ENCODE measurements at regions not wholly inside any gene's neighbourhood (a gene's known extent, or its start where the extent isn't known, plus 50 kb on each side); places are given as distances from the start of the nearest gene placed in this dataset.

GRCh38 chr2:238985041-238985729 lies 137.3 kb downstream of the TWIST2 start:
- TF ChIP-seq, protein P1, sequence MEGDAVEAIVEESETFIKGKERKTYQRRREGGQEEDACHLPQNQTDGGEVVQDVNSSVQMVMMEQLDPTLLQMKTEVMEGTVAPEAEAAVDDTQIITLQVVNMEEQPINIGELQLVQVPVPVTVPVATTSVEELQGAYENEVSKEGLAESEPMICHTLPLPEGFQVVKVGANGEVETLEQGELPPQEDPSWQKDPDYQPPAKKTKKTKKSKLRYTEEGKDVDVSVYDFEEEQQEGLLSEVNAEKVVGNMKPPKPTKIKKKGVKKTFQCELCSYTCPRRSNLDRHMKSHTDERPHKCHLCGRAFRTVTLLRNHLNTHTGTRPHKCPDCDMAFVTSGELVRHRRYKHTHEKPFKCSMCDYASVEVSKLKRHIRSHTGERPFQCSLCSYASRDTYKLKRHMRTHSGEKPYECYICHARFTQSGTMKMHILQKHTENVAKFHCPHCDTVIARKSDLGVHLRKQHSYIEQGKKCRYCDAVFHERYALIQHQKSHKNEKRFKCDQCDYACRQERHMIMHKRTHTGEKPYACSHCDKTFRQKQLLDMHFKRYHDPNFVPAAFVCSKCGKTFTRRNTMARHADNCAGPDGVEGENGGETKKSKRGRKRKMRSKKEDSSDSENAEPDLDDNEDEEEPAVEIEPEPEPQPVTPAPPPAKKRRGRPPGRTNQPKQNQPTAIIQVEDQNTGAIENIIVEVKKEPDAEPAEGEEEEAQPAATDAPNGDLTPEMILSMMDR (IDR thresholded peaks at IDR 0.05): no peak
- H3K4me3 ChIP-seq (replicated peaks in 1 of 3; ENCODE audit: low read depth in 2 of 3, low read length in 3 of 3): no peak overlapping the region
- H3K27ac Mint-ChIP-seq: no peak overlapping the region
- no peak for DNase-seq
- no peaks in the 10 kb centered on the region for H3K36me3 Mint-ChIP-seq
- H4K20me1 ChIP-seq (ENCODE audit: insufficient read depth, low read length): no peaks in the 10 kb centered on the region
- no peak overlapping the region for H3K27ac ChIP-seq (ENCODE audit: low read depth in 1 of 2, low read length in 2 of 2)
- peaks cover 2 to 11% (median 9%) of the 10 kb centered on the region in 3 donors for H3K27me3 Mint-ChIP-seq (ENCODE audit: low read depth in 3 of 3)
- peaks cover 0 to 4% (median 0%) of the 10 kb centered on the region in 7 donors for H3K9me3 Mint-ChIP-seq
- whole genome bisulfite sequencing (ENCODE audit: insufficient coverage): 95% methylated on average over 15 of the region's 22 CpGs
- no peaks in the 10 kb centered on the region for H3K9me3 ChIP-seq (replicated peaks in 1 of 2; ENCODE audit: control insufficient read depth in 1 of 2, insufficient read depth in 1 of 2, low read length in 2 of 2)
- H2AFZ ChIP-seq (ENCODE audit: insufficient read depth, low read depth, low read length, poor library complexity, severe bottlenecking): no peak overlapping the region
- no peaks in the 10 kb centered on the region for H3K27me3 ChIP-seq (ENCODE audit: control insufficient read depth in 2 of 2, insufficient read depth in 2 of 2, low read length in 2 of 2)
- H3K9ac ChIP-seq (ENCODE audit: insufficient read depth, low read length, poor library complexity, severe bottlenecking): no peak overlapping the region
- intact Hi-C loops (cut with micrococcal nuclease): no loop called here
- no peak overlapping the region for H3K4me2 ChIP-seq (replicated peaks; ENCODE audit: extremely low read depth, low read length, poor library complexity, severe bottlenecking)
- no peak overlapping the region for H3K4me3 Mint-ChIP-seq
- no peaks in the 10 kb centered on the region for H3K79me2 ChIP-seq (ENCODE audit: insufficient read depth, low read length)
- no peaks in the 10 kb centered on the region for H3K36me3 ChIP-seq (replicated peaks in 1 of 2; ENCODE audit: control insufficient read depth in 1 of 2, insufficient read depth in 2 of 2, low read length in 2 of 2)
- H3K4me1 Mint-ChIP-seq: no peaks in the 10 kb centered on the region
- H3K4me1 ChIP-seq (ENCODE audit: control insufficient read depth in 1 of 2, insufficient read depth in 2 of 2, low read length in 2 of 2): no peaks in the 10 kb centered on the region

DNA sequence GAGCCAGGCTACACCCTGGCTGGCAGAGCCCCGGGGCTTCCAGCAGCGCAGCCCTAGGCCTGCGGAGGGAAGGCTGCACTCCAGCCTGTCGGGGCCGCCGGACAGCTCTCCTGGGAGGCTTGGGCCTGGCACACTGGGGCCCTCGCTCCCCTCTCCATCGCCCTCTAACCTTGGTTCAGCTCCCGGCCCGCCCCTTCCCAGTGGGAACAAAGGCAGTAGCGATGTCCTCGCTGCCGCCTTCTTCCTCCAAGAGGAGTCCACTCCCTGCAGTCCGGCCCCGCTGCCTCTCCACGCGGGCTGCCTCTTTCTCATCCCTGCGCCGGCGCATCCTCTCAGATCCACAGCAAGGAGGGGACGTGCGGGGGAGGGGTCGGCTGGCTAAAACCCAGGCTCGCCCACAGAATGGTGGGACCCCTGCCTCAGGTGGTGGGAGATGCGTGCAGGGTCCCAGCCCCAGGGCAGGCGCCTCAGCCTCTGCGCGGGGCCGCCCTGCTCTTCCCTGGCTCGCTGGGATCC lies 138.1 kb downstream of the TWIST2 start:
- TF ChIP-seq, protein P1 (IDR thresholded peaks at IDR 0.05): no peak
- no peak overlapping the region for H3K9ac ChIP-seq (ENCODE audit: insufficient read depth, low read length, poor library complexity, severe bottlenecking)
- Mint-ChIP-seq H3K27me3 (ENCODE audit: low read depth in 3 of 3) (peaks cover 2 to 11% (median 9%) of the 10 kb centered on the region in 3 donors), H3K9me3 (peaks cover 0 to 3% (median under 1%) of the 10 kb centered on the region in 7 donors), H3K4me3 (no peak overlapping the region), H3K36me3 (no peaks in the 10 kb centered on the region), H3K4me1 (no peaks in the 10 kb centered on the region), H3K27ac (no peak overlapping the region)
- H3K4me2 ChIP-seq (replicated peaks; ENCODE audit: extremely low read depth, low read length, poor library complexity, severe bottlenecking): no peak overlapping the region
- DNase-seq: no peak
- H4K20me1 ChIP-seq (ENCODE audit: insufficient read depth, low read length): no peaks in the 10 kb centered on the region
- no peaks in the 10 kb centered on the region for H3K27me3 ChIP-seq (ENCODE audit: control insufficient read depth in 2 of 2, insufficient read depth in 2 of 2, low read length in 2 of 2)
- H2AFZ ChIP-seq (ENCODE audit: insufficient read depth, low read depth, low read length, poor library complexity, severe bottlenecking): no peak overlapping the region
- no peak overlapping the region for H3K4me3 ChIP-seq (replicated peaks in 1 of 3; ENCODE audit: low read depth in 2 of 3, low read length in 3 of 3)
- no peak overlapping the region for H3K27ac ChIP-seq (ENCODE audit: low read depth in 1 of 2, low read length in 2 of 2)
- no peaks in the 10 kb centered on the region for H3K9me3 ChIP-seq (replicated peaks in 1 of 2; ENCODE audit: control insufficient read depth in 1 of 2, insufficient read depth in 1 of 2, low read length in 2 of 2)
- H3K36me3 ChIP-seq (replicated peaks in 1 of 2; ENCODE audit: control insufficient read depth in 1 of 2, insufficient read depth in 2 of 2, low read length in 2 of 2): no peaks in the 10 kb centered on the region
- intact Hi-C loops (cut with micrococcal nuclease): no loop called here
- H3K4me1 ChIP-seq (ENCODE audit: control insufficient read depth in 1 of 2, insufficient read depth in 2 of 2, low read length in 2 of 2): no peaks in the 10 kb centered on the region
- H3K79me2 ChIP-seq (ENCODE audit: insufficient read depth, low read length): no peaks in the 10 kb centered on the region
- WGBS (ENCODE audit: insufficient coverage): 76% methylated on average over 30 of the region's 30 CpGs

All from CD14-positive monocyte (primary cell).